Activated T-helper 1 cell treated with Interleukin-2 at 50 U/mL for 16 hours (primary cell): ENCODE measurements at regions not wholly inside any gene's neighbourhood (a gene's known extent, or its start where the extent isn't known, plus 50 kb on each side); places are given as distances from the start of the nearest gene placed in this dataset.
"Not testable (repeated sequence)": the region's sequence is repeated elsewhere in the genome, so short reads cannot be mapped to it uniquely, and the experiment has no call there.

Experiments
- DNase-seq: peaks from one replicate; pipeline ENCODE4 v3.0.0-alpha.2; 2020; ENCODE audit warnings: low read depth

GRCh38 chr10:118805146-118805545 is 50.4 kb upstream of the CACUL1 start:
- DNase-seq, result no peak

GRCh38 chr10:118807512-118808305 is 52.9 kb upstream of the CACUL1 start:
- no peak for DNase-seq

- no peak for DNase-seq
Observed at GRCh38 chr10:118808601-118809356, 54.0 kb upstream of the CACUL1 start.

DNA sequence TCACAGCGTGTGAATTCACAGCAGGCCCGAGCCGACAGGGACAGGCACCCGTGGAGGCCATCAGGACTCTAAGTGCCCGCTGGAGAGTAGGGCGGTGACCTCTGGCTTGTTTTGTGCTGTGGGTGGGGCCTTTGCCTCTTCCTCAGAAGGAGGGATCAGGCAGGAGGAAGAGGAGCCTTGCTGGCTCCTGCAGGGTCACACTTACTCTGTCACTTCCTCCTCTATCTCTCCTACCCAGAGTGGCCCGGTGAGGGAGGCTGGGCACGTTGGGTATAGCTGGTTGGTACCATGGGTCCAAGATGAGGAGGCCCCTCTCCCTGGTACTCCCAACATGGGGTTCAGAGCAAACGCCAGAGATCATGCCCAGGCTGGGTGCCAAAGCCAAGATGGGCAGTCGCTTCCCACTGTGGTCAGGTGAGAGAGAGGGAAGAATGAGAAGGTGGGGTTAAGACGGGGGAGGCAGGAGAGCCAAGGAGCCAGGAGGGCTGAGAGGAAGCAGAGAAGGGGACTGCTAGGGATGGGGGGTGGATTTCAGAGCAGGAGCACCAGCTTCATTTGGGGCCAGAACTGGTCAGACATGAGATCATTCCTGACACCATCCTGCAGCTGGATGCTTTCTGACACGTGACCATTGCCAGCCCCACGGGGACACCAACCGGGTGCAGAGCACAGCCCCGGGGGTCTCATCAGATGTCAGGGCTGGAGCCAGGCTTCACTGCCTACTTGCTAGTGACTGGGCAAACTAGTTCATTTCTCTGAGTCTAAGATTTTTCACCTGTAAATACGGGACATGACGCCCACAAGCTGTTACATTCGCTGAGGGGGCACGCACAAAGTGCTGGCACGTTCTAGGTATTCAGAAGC is 54.8 kb upstream of the CACUL1 start:
- DNase-seq, result no peak

- DNase-seq, result no peak
Observed at GRCh38 chr10:118810796-118811505, 56.2 kb upstream of the CACUL1 start.

- DNase-seq, result no peak
Observed at GRCh38 chr10:118811675-118812392, 57.1 kb upstream of the CACUL1 start.

GRCh38 chr10:118812393-118812740 is 57.6 kb upstream of the CACUL1 start:
- no peak for DNase-seq

DNA sequence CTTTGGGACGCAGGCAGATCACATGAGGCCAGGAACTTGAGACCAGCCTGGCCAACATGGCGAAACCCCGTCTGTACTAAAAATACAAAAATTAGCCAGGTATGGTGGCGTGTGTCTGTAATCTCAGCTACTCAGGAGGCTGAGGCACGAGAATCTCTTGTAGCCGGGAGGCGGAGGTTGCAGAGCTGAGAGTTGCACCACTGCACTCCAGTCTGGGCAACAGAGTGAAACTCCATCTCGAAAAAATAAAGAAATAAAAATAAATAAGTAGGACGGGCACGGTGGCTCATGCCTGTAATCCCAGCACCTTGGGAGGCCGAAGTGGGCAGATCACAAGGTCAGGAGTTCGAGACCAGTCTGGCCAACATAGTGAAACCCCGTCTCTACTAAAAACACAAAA is 58.2 kb upstream of the CACUL1 start:
- DNase-seq, result not testable (repeated sequence)

DNA sequence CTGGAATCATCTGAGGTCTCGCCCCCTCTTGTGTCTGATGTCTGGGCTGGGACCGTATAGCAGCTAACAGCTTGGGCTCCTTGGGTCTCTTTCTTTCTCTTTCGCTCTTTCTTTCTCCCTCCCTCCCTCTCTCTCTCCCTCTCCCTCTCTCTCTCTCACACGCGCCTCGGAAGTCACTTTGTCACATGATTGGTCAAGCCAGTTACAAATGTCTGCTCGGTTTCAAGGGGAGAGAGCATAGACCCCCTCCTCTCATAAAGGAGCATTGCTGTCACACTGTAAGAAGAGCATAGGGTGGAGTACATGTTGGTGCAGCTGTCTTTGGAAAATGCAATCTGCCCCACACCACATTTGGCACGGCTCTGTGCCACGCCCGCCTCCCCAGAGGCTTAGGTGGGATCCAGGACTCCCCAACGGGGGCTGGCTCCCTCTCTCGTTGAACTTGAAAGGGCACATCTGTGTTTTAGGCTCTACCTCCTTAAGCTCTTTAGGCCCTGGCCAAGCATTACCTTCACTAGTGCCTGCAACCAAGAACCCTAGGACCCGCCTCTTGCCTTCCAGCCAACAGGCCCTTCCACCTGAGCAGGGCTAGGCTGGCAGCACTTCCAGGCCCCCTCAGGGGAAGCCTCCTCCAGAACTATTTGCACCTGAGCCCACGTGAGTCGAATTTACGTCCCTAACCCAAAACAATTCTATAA is 61.9 kb upstream of the CACUL1 start:
- no peak for DNase-seq

DNA sequence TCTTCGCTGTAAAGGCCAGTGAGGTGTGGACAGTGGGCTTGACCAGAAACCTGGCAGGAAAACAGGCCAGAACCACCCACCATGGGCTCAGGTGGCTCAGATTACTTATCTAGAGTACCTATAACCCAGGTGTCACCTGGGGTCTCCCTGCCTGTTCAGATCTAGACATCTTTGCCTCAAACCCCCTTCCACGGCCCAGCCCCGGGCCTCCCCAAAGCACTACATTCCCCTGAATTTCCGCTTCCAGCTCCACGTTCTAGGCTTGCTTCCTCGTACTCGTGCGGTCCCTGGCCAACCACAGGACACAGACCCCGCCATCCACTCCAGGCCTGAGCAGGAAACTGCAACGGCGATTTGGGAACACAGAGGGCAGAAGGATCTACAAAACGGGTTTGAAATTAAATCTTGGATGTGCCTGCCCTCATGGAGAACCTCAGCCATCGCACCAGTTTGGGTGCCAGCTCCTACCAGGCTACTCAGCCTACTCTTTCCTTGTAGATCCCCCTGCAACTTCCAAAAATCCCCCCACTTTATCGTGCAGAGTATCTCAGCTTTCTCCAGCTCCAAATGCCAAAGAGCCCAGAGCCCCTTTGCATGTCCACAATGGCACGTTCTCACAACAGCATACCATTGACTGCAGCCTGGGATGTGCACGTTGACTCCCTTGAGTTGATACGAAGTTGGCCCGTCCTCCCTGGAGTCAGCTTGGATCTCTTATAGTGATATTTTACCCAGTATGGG is 62.7 kb upstream of the CACUL1 start:
- no peak for DNase-seq

GRCh38 chr10:118818621-118819221 is 64.0 kb upstream of the CACUL1 start:
- no peak for DNase-seq

GRCh38 chr10:118820326-118821116 is 65.8 kb upstream of the CACUL1 start:
- DNase-seq, result no peak

DNA sequence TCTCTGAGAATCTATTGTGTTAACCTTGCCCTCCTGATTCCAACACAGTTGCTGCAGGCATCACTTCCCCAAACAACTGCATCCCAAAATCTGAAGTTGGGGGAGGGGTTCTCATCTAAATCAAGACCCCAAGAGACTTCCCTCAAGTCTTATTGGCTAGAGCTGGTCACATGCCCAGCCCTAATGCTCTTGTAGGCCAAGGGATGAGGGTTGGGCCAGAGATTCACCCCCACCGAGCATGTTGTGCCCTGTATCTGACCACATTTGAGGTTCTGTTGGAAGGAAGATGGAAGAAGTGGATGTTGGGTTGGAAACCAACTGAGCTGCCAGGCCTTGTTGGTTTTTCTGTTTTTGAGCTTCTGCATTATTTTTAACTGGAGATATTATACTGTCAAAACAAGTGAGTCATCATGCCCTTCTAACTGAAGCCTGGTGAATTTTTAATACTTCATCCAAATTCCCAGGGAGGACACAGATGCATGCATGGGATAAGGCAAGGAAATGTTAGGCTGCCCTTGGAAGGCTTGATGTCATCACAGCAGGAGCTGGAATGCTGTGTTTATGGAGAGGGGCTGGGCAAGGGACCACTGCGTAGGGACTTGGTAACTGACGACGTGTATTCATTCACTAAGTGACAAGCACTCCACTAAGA is 68.6 kb upstream of the CACUL1 start:
- no peak for DNase-seq

DNA sequence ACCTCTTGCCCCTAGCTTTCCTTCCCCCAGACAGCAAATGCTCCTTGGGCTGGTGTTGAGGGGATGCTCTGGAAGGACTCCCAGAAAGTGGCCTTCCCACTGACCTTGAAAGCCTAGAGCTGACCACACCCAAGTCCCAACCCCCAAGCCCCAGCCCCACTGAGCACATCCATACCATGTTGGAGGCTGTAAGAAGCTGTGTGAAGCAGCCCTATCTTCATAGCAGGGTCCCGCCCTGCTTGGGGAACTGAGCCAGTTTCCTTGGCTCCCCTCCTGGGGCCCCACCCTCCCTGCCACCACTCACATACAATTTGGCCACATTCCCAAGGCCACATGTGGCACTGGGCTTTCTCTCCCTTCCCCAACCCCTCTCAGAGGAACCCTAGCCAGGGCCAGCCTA is 72.3 kb upstream of the CACUL1 start:
- no peak for DNase-seq

- DNase-seq, result no peak
Observed at GRCh38 chr10:118827466-118828155, 72.8 kb upstream of the CACUL1 start.

GRCh38 chr10:118832241-118832651 is 77.5 kb upstream of the CACUL1 start:
- no peak for DNase-seq

DNA sequence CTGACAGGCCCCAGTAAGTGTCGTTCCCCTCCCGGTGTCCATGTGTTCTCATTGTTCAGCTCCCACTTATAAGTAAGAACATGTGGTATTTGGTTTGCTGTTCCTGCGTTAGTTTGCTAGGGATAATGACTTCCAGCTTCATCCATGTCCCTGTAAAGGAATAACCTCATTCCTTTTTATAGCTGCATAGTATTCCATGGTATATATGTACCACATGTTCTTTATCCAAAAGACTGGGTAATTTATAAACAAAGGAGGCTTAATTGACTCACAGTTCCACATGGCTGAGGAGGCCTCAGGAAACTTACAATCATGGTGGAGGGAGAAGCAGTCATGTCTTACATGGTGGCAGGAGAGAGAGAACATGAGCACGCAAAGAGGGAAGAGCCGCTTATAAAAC is 79.6 kb upstream of the CACUL1 start:
- not testable (repeated sequence) for DNase-seq
